Frontal cortex (tissue), 3 donors: ENCODE measurements at regions not wholly inside any gene's neighbourhood (a gene's known extent, or its start where the extent isn't known, plus 50 kb on each side); places are given as distances from the start of the nearest gene placed in this dataset.
A peak's percentile ranks its signal among the peaks of the same experiment; 100 is the strongest.

Source experiments
- DNase-seq, 2 donors: peaks; one replicate each; pipeline ENCODE4 v3.0.0; 2012; ENCODE audit warnings: low spot score in 2 of 2
- FAIRE-seq: peaks from 2 replicates; lab custom pipeline; 2012; peaks lifted over from hg19 to GRCh38; lab: Jason Lieb, UNC
- donor health status: control.
- donor health status: control.
- donor health status: control.

DNA sequence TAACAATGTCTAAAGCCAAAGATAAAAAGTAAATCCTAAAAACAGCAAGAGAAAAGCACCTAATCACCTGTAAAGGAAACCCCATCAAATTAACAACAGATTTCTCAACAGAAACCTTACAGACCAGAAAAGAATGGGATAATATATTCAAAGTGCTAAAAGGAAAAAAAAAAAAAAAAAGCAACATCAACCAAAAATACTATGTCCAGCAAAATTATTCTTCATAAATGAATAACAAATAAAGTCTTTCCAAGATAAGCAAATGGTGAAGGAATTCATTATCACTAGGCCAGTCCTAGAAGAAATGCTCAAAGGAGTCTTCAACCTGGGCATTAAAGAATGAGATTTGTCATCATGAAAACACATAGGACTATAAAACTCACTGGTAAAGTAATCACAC, 192.0 kb upstream of the UBASH3B start:
- DNase-seq (no peak), FAIRE-seq (no peak)

DNA sequence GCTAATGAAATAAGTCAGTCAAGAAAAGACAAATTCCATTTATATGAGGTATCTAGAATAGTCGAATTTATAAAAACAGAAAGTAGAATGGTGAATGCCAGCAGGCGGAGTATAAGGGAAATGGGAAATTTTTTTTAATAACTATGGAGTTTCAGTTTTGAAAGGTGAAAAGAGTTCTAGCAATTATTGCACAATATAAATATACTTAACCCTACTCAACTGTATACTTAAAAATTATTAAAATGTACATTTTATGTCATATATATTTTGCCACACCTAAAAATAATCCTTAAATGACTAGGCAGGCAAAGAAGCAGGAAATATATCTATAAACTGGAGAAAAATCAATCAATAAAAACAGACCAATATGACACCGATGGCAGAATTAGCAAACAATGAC, 196.5 kb upstream of the UBASH3B start:
- no peak for FAIRE-seq
- DNase-seq, result no peak

DNA sequence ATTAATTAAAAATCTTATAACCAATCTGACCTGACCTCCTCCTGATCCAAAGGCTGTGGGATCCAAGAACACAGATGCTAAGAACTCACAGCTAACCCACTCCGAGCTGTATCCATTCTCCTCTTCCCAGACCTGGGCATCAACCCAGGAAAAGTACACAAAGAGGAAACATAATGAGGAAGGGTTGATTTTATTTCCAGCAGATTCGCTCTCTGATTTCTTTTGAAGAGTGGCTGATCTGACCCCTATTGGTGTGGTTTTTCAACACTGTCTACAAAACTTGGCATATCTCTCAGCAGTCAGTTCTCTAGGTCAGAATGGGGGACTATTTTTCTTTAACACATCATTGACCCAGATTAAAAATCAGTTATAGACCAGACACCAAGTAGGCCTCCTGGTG, 201.9 kb upstream of the UBASH3B start:
- DNase-seq, result peak in 1 of 2 donors; percentile 16
- no peak for FAIRE-seq

DNA sequence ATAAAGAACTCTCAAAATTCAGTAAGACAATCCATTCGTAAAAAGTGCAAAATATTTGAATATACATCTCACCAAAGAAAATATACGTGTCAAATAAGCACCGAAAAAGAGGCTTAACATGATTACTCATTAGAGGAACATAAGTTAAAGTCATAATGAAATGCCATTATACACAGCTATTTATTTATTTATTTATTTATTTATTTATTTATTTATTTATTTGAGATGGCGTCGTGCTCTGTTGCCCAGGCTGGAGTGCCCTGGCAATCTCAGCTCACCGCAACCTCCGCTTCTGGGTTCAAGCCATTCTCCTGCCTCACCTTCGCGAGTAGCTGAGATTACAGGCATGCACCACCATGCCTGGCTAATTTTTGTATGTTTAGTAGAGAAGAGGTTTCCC, 203.6 kb upstream of the UBASH3B start:
- DNase-seq (no peak), FAIRE-seq (no peak)

DNA sequence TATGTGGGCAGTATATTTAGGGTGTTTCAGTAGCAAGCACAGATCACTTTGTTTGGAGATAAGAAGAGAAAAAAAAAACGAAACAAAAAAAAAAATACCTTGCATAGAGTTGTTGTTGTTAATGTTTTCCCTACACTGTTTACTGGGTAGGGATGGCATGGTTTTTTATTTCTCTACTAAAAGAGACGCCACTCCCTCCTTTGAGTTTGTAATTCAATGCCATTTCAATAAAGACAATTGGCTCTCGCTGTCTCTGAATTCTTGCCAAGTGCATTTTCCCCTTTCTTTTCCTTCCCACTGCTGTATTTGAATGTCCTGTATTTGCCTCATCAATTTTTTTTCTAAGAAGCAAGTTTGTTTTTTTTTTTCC, 213.9 kb upstream of the UBASH3B start:
- no peak for DNase-seq
- no peak for FAIRE-seq

DNA sequence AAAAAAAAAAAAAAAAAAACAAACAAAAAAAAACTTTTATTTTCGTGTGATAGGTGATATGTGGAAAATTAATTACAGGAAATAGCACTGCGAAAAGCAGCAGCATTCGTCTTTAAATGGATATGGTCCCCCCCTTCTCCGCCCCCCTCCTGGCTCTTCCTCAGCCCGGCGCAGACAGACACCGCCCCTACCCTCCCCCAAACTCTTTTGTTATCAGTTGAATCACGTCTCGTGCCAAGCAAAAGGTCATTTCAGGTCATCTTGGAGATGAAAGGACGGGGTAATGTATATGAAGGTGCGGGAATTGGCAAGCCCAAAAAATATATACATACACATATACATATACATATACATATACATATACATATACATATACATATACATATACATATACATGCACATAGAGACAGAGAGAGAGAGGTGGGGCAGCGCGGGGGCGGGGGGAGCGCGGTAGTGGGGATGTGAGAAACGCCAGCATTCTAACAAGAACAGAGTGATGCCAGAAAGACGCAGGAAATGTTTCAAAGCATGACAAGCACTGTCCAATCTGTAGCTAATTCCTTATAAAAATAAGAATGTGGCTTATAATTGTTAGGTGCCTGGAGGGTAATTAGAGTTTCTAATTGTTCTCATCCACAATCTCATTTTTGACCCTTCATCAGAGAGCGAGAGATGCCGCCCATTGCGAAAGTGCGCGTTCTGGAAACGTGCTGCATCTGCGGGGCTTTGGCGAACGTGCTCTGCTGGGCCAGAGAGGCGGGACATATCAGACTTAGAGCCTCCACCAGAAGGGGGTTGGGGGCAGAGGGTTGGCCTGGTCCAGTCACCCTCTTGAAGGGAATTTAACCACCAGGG, 214.5 kb upstream of the UBASH3B start:
- DNase-seq (peak in 1 of 2 donors; percentile 43), FAIRE-seq (no peak)

DNA sequence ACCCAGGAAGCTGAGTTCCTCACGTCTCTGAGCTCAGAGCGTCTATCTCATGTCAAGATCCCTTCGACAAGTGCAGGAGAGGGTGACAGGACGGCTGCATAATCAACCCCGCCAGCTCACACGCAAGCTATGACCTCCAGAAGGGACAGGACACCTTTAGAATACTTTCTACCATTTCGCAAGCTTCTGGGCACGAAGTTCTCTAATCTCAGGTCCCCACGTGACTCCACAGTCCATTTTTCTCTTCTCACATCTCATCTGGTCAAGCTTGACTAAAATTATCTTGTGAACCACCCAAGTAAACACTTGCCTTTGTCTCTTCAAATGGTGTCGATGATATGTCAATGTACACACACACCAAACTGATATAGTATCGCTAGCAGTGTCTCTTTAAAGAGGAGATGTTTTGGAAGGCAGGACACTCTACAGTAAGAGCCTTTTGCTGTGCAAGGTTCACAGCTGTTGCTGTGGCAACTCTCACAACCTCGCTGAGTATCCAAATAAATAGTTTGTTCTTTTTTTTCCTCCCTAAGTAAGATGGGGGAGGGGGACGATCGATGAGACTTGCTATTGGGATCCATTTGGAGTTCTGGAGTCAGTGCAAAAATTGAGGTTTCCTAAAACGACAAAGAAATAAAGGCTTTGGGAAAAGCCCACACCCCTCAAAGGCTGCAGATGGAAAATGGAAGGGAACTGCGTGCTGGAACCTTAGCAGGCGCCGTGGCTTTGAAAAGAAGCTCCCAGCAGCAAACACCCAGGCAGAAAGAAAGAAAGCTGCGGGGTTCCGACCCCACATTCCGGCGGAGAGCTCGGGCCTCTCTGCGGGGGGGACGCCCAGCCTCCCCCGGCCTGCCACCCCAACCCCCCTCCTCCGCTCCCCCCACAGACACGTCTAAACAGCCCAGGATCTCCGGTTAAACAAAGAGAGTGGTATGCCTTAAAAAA, 215.4 kb upstream of the UBASH3B start:
- no peak for FAIRE-seq
- DNase-seq, result peak in 1 of 2 donors; percentile 33

DNA sequence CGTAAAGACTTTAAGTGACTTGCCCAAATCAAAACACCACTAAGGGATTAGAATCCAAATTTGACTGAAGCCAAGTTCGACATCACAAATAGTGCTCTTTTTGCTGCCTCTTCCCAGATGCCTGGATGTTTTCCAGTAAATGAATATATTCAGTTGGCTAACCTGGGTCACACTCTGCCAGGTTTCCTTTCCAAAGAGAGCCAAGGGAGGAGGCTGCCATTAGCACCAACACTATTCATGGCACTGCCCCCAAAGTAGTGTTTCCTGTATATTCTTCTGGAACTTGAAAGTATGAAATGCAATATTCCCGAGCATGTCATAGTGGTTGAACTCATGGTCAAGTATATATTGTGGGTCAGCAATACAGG, 219.3 kb upstream of the UBASH3B start:
- FAIRE-seq, result no peak

DNA sequence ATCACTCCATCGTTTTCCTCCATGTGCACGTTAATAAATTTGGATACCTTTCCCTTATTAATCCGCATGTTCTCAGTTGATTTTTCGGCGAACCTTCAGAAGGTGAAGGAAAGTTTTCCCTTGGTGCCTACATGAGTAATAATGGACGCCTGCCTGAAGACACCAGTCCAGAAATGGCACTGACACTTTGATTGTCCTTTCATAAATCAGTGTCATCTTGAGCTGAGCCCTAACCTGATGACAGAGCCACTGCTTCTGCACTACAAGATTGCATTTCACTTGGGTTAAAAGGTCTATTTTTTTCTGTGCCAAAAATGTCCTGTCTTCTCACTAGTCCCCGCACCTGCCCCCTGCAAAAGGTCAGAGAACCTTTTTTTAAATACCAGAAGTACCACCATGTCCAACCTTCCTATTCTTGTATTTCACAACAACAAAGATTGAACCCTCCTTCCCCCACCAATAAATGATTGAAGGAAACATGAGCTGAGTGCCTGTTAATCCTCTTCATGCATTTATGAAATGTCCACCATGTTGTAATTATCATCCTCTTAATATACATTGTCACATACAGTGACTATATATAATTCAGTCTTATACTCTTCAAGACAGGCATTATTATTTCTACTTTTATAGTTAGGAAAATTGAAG, 219.9 kb upstream of the UBASH3B start:
- FAIRE-seq (no peak), DNase-seq (no peak)

More for the DNA sequence above, 219.3 kb upstream of the UBASH3B start:
- no peak for DNase-seq

DNA sequence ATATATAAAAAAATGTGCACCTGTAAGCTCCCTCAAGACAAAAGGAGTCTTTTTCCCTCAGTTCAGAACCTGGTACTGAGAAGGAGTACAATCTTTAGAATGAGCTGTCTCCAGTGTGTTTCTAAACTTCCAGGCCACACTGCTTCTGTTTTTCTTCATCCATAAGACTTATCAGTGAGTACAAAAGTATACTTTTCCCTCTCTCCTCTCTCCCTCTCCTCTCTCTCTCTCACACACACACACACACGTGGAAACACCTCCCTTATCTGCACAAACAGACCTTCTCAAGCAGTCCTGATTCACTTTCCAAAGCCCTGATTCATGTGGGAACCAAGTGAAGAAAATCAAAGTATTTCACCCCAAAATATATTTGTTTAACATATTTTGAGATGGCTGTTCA, 220.7 kb upstream of the UBASH3B start:
- no peak for DNase-seq
- FAIRE-seq, result no peak

DNA sequence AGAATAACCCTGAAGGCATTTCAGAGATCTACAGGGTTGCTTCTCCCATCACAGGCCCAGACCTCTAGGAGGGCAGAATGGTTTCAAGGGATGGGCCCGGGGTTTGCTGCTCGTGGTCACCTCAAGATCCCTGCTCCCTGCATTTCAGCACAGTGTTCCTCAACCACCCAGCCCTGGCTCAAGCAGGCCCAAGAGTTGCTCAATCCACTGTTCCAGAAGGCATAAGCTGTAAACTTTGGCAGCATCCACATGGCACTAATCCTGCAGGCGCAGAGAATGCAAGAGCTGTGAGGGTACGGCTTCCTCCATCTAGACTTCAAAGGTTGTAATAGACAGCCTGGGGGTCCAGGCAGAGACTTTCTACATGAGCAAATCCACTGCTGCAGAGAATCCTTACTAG, 225.0 kb upstream of the UBASH3B start:
- no peak for FAIRE-seq

DNA sequence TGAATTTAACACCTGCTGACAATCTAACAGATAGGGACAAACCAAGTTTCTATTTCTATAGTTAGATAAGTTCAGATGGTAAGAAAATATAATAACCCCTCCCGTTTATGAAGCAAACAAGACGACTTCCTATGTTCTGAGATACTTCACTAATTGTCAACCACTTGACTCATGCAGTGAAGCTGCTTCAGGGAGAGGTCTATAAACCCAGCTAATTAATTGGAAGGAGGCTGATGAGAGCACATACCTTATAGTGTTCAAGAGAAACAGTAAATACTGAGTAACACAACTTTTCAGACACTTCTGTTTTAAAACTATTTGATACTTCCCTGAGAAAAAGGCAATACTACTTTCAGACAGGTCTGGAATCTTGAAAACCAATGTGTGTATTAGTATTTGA, 229.4 kb upstream of the UBASH3B start:
- no peak for FAIRE-seq

More for the DNA sequence above, 225.0 kb upstream of the UBASH3B start:
- no peak for DNase-seq

DNA sequence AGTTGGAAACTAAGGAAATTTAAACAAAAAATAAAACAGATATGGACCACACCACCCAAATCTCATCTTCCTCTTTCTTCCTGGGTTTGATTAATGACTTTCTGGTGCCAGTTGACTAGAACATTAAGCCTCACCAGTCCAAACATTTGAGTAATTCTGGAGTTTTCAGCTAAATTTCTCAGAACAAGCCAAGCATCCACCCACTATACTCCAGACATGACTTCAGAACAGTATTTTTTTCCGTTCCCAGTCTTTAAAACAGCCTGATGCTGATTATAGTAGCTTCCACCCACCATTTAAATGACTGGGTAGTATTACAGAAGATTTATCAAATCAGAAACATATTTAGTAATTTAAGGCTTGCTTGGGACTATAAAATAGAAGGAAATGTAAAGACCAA, 230.9 kb upstream of the UBASH3B start:
- FAIRE-seq, result no peak
- no peak for DNase-seq

More for the DNA sequence above, 229.4 kb upstream of the UBASH3B start:
- no peak for DNase-seq

DNA sequence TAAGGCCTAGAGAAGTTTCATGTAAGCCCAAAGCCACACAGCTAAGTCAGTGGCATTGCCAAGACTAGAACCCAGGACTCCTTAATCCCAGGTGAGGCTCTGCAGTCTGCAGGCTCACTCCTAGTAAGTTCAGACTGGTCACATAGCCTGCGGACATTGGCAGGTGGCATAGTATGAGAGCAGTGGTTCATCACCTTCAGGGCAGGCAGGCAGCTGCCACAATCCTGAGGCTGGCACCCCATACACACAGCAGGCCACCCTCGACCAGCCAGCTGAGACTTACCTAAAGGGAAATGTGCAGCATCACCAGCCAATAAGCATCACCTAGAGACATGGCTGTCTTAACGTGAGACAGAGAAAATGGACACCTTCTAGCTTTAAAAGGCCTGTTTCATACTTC, 231.6 kb upstream of the UBASH3B start:
- DNase-seq, result no peak
- no peak for FAIRE-seq

DNA sequence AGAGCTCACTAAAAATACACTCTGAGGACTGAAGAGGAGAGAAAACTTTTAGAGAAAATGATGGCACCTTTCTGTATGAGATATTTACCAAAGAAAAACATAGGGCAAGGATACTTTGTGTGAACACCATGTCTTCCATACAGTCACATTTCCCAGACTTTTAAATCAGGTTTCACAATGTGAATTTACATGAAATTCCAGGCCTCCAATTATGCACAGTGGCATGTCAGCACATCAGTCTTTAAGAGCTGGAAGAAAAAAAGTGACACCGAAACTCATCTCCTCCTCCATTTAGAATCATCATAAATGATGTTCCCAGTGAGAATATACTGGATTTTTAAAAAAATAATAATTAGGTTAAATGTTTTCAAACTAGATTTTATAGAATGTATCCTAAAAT, 232.2 kb upstream of the UBASH3B start:
- DNase-seq (no peak), FAIRE-seq (no peak)

DNA sequence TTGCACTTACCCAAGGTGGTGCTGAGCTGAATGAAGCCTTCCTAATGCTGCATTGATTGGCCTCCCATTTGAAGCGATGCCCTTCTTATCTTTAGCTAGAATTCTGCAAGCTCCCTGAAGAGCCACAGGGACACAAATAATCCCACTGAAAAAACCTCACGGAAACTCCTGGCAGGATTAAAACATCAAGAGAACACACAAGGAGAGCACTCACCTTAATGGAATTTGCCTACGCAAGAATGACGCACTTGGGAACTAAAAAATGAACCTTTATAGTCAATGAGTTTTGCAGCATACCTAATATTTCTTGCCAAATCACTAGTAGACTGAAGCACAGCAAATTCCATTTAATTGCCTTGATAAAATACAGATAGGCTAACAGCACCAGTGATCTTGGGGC, 232.8 kb upstream of the UBASH3B start:
- FAIRE-seq (no peak), DNase-seq (no peak)

DNA sequence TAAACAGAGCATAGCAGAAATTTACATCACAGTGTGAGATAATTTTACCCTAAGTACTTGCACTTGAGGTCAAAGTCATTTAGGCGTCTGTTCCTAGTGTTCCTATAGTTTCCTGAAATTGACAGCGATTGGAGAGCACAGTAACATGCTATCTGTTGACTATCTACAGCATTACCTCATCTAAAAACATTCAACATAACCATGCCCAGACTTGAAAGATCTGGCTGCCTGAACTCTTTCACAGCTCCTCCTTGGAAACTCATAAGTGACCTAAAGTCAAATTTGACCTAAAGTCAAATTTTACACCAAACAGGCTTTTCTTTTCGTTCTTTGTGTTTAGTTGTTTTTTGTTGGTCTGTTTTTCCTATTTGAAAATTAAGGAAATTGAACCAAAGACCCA, 233.8 kb upstream of the UBASH3B start:
- FAIRE-seq (no peak), DNase-seq (no peak)

DNA sequence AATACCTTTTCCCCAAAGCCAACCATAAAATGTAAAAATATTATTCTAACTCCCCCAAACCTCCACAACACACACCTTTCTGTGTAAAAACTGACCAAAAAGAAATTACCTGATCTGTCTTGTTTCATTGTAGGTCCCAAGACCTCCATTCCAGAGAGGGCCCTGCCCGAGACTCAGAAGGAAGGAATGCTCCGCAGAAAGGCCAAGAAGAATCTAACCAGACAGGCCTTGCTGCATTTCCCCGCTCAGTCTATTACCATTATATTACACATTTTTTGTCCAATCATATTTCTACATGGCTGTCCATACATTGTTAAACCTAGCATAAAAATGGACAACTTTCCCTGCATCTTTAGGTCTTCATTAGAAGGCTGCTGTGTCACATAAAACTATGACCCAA, 237.5 kb upstream of the UBASH3B start:
- FAIRE-seq (no peak), DNase-seq (no peak)

DNA sequence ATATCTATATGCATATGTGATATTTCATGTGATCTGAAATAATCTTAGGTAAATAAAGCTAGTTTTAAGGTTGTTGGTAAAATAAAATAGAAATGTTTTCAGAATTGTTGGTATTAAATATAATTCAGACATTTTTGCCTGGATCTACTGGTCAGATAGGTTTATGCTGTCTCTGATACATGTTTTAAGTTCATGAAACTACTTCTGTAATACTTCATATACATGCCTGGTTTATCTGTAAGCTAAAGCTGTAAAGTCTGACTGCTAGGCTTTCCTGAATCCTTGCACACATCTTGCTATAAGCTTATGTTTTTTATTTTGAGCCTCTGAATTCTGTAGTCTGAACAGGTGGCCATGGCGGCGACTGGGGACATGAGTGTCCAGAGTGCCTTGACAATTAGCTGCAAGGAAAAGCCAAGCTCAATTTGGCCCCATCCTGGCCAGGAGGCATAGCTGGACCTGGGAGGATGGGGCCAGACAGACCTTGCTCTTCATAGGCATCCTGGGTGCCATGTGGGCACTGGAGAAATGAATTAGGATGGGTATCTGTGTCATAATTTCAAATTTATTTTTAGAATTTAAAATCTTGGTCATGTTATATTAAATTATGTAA, 241.0 kb upstream of the UBASH3B start:
- DNase-seq, result no peak
- no peak for FAIRE-seq

DNA sequence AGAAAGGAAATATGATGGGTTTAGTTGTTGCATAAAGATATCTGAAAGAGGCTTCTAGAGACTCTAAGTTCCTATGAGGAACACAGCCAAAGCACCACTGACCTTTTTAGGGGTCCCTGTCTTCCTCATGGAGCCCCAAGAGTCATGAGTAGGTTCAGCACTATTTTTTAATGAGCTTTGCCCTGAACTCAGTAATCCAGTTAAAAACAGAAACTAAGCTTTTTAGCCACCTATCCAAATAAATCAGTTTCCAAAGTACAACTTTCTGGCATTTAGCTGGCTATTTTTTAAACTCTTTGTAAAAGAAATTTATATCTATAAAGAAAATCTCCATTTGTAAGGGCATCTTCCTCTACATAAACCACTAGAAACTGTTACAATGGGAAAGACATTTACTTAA, 241.8 kb upstream of the UBASH3B start:
- DNase-seq (no peak), FAIRE-seq (no peak)
